DND-41 (cell line): ENCODE measurements at regions not wholly inside any gene's neighbourhood (a gene's known extent, or its start where the extent isn't known, plus 50 kb on each side); places are given as distances from the start of the nearest gene placed in this dataset.

Experiments
- CTCF ChIP-seq: IDR thresholded peaks from 2 replicates; pipeline ENCODE4 v1.5.1; 2012; ENCODE audit warnings: borderline replicate concordance, low read length, moderate library complexity, mild to moderate bottlenecking; ENCODE audit not compliant: poor library complexity, severe bottlenecking; ENCODE audit errors: extremely low read depth
- EZH2 ChIP-seq: IDR thresholded peaks from 3 replicates; pipeline ENCODE4 v1.6.1; 2012; ENCODE audit warnings: borderline replicate concordance, low read depth, mild to moderate bottlenecking, moderate library complexity, low read length, inconsistent platforms; ENCODE audit not compliant: severe bottlenecking

GRCh38 chr10:7043055-7043653 is 367.7 kb downstream of the SFMBT2 start:
- TF ChIP-seq CTCF (no peak), EZH2 (no peak)
